ENCODE measurements at regions not wholly inside any gene's neighbourhood (a gene's known extent, or its start where the extent isn't known, plus 50 kb on each side); places are given as distances from the start of the nearest gene placed in this dataset.
"Not testable (repeated sequence)": the region's sequence is repeated elsewhere in the genome, so short reads cannot be mapped to it uniquely, and the experiment has no call there.

DNA sequence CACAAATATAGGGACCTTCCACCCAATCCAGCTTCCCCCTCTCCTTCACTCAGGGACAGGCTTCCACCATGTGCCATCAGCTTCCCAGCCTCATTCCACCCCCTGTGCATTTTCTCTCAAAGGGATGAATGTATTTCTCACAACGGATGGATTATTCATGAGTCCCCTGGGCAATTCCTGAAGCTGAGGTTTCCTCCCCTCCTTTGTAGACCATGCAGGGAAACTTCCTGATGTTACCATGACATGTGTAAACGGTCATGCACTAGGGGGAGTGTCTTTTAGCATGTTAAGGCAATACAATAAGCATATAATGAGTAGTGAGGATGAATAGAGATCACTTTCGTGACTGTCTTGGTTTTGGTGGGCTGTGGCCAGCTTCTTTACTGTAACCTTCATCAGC, 706.8 kb downstream of the TMEM121 start:
- DNase-seq = not testable (repeated sequence)

DNA sequence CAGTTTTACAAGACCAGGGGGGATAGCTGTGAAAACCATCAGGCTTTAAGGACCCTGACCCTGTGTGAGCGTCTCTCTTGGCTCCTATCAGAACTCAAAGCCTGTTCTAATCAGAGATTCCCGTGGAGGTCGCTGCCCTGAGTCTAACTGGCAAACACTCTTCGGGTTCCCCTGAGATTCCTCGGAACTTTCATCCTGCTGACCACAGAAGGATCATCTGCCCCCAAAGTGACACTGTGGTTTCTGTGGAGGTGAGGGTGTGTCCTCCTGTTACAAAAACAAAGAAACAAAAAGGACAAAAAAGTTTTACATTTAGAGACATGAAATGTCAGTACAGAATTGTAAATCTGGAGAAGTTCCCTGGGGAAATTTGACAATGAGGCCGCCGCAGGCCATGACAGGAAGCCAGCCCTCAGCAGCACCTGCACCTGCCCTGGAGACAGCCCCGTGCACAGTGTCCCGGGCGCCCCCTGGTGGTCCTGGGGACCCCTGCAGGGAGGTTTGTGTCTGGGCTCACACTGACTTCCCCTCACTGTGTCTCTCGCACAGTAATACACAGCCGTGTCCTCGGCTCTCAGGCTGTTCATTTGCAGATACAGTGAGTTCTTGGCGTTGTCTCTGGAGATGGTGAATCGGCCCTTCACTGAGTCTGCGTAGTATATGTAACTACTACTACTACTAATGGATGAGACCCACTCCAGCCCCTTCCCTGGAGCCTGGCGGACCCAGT, 708.3 kb downstream of the TMEM121 start:
- DNase-seq = not testable (repeated sequence)

DNA sequence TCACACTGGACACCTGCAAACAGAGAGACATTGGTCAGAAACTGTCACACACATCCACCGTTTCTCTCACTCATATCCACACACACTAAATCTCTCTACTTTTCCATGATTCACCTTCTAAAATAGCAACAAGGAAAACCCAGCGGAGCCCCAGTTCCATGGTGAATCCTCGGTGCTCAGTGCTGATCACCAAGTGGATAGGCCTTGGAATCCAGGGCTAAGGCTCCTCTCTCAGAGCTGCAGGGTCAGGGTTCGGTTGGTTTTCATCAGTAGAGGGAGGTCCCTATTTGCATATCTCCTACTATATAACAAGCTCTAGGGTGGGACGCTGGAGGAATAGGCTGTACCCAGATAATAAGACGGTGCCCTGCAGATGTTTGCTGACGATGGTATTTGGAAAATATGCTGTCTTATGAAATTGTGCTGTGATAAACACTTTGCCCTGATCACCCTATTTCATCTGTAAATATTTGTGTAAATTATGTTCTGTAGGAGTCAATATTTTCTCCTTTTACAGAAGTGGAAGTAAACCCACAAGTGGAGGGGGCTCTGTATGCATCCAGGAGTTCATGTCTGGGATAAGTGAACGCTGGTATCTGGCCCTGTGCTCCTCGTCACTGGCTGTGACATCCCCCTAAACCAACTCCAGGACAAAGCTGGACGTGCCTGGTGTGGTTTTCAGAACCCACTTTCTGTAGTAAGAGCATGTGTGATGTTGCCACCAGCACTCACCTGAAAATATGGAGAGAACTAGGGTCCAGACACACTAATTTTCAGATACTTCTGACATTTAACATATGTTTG, 709.2 kb downstream of the TMEM121 start:
- DNase-seq = no peak

DNA sequence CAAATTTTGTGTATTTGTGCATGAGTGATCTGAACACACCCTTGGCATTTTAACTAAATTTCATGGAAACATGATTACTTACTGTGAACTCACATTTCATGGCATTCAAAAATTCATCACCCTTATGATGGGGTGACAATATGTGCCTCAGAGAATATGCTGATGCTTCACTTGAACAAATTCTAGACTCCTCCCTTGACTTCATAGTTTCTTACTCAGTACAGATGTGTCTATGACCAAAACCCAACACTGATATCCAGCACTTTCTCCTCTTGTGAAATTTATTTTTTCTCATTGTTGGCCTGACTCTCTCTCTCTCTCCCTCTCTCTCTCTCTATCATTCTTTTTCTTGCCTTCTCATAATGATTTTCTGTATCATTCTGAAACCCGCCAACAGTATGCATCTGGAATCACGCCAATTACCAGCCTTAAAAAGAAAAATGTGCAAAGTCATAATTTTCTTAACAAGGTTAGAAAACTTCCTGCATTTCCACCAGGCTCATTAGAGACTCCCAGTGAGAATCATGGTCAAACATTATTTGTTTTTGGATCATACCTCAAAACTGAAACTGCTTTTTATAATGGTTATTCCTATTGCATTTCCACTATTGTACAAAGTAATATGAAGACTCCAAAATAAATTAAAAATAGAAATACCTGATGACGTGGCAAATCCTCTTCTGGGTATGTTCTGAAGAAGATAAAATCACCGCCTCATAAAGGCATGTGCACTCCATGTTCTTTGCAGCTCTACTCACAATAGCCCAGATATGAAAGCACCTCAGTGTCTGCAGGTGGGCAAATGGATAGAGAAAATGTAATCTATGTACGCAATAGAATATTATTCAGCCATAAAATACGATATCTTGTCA, 722.2 kb downstream of the TMEM121 start:
- no peak for DNase-seq

DNA sequence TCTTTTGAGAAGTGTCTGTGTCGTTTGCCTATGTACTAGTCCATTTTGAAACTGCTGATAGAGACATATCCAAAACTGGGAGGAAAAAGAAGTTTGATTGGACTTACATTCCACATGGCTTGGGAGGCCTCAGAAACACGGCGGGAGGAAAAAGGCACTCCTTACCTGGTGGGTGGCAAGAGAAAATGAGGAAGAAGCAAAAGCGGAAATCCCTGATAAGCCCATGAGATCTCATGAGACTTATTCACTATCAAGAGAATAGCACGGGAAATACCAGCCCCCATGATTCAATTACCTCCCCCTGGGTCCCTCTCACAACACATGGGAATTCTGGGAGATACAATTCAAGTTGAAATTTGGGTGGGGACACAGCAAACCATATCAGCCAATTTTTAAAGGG, 727.6 kb downstream of the TMEM121 start:
- not testable (repeated sequence) for DNase-seq

DNA sequence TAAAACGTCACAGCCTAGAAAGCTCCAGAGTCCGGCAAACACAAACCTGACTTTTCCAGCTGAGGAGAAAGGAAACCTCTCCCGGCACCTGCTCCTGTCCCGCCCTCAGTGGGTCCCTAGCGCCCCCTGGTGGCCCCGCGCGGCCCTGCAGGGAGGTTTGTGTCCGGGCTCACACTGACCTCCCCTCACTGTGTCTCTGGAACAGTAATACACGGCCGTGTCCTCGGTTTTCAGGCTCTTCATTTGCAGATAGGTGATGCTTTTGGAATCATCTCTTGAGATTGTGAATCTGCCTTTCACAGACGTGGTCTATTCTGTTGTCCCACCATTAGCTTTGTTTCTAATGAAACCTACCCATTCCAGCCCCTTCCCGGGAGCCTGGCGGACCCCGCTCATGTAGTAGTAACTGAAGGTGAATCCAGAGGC, 731.2 kb downstream of the TMEM121 start:
- peak; percentile 32 to 46 for DNase-seq

DNA sequence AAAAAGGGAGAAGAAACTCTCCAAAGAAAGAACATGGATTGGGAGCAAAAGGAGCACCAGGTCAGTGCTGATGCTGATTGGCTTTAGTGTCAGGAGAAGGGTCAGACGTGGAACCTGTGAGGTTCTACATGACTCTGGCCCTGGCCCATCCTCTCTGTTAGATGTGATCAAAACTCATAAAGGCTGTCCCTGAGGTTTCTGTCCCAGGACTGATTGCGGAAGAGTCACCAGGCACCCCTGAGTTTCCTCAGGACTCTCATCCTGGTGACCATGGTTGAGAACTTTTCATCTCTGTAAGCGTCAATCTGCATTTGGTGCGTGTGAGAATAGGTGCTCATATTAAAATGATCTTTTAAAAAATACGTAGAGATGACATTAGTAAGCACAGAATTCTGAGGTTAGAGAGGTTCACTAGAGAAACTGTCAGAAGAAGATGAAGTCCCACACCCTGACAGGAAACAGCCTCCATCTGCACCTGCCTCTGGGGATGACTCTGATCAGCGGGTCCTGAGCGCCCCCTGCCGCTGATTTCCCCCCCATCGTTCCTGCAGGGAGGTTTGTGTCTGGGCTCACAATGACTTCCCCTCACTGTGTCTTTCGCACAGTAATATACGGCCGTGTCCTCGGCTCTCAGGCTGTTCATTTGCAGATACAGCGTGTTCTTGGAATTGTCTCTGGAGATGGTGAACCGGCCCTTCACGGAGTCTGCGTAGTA, 741.8 kb downstream of the TMEM121 start:
- peak; percentile 43 to 52 for DNase-seq

DNA sequence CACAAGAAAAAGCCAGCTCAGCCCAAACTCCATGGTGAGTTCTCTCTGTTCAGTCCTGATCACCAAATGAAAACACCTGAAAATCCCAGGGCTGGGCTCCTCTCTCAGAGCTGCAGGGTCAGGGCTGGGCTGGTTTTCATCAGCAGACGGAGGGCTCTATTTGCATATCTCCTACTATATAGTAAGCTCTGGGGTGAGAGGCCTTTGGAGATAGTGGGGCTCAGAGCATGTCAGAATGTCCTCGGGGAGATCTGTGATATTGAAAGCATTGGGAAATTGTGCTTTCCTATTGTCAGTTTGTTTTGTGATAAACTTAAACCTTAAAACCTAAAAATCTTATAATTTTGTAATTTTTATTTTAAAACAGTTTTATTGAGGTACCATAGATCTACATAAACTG, 742.6 kb downstream of the TMEM121 start:
- no peak for DNase-seq

DNA sequence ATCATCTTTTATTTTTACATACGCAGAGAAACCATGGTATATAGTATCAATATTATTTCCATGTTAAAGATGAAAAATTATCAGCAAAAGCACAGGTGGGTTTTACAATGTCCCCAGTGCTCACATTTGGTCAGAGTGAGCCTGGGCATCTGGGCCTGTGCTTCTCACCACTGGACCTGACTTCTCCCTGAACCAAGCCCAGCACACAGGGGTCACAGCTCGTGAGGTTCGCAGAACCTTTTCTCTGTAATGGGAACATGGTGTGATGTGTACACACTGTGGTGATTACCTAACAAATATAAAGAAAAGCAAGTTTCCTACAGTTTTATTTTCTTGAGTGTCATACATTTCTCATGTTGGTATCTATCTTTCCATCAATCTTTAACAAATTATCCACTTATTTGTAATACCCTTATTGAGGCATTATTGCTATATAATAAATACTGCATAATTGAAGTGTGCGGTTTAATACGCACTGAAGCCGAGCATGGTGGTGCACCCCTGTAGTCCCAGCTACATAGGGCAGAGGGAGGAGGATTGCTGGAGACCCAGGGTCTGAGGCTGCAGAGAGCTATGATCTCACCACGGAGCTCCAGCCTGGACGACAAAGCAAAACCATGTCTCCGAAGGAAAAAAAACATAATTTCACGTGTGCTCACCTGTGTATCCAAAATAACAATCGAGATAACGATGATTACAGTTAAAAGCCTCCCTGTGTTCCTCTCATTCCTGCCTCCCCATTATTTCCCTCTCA, 743.2 kb downstream of the TMEM121 start:
- DNase-seq = no peak

DNA sequence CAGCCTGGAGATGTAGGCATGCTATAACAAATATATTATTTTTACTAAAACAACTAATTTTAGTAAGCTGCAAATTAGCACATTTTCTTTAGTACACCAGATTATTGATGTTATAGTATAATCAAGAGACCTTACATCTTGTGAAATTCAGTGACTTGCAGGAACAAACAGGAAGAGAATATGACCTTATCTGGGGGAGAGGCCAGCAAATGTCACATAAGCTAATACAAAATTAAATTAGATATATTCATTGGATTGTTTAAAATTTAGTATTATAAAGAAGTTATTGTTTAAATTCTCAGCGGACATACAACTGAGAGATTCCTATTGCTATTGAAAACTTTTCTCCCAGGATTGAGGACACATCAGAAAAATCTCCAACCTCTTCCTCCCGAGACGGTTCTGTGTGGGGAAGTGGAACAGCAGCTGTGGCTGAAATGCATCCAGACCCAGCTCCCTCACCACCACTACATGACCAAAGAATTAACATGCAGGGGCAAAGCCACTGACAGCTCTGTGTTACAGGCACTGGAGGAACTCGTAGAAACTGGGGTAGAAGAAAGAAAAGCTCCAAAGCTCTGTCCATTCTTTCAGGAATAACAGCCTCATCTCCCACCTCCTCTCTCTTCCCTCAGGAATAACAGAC, 744.2 kb downstream of the TMEM121 start:
- DNase-seq = not testable (repeated sequence)

DNA sequence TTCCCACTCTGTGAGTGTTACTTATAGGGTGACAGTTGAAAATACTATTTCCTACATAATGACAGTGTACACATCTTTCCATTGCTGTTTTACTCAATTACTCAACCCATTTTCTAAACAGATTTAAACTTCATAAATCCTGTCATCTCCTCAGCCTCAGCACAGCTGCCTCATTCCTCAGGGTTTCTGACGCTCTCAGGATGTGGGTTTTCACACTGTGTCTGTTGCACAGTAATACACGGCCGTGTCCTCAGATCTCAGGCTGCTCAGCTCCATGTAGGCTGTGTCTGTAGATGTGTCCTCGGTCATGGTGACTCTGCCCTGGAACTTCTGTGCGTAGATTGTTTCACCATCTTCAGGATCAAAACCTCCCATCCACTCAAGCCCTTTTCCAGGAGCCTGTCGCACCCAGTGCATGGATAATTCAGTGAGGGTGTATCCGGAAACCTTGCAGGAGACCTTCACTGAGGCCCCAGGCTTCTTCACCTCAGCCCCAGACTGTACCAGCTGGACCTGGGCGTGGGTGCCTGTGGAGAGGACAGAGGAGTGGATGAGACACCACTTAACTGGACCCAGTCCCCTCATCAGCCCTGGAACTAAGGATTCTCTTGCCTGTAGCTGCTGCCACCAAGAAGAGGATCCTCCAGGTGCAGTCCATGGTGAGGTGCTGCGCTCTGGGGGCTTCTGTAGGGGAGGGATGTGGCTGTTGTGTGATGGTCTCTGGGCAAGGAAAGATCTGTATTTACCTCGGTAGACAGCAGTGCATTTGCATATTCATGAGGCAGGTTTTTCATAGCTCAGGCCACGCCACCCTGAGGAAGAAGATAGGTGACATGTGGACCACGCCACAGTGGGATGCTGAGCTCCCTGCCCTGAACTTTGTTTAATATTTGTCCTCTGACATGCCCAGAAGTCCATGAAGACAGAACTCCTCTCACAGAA, 750.2 kb downstream of the TMEM121 start:
- DNase-seq = no peak

DNA sequence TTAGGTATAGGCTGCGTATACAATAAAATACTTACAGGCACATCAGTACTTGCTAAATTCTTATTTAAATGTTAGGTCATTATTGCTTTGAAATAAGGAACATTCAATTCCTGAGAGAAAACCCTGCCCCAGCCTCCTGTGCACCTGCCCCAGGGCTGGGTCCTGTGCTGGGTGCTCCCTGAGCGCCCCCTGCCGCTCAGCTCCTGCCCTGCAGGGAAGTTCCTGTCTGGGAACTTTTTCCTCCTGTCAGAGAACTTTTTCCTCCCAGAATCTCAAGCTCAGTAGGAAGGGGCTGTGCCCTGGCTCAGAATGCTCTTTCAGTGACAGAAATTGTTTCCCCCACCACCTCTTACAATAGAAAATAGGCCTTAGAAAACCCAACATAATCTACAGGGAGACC, 751.1 kb downstream of the TMEM121 start:
- DNase-seq = no peak

DNA sequence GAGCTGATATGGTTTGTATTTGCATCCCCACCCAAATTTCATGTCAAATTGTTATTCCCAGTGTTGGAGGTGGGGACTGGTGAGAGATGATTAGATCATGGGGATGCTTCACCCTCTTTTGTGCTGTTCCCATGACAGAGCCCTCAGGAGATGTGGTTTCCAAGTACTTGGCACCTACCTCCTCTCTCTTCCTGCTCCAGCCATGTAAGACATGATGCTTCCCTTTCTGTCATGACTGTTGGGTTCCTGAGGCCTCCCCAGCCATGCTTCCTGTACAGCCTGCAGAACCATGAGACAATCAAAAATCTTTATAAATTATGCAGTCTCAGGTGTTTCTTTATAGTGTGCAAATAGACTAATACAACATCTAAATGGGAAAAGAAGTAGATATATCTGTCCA, 754.5 kb downstream of the TMEM121 start:
- no peak for DNase-seq

DNA sequence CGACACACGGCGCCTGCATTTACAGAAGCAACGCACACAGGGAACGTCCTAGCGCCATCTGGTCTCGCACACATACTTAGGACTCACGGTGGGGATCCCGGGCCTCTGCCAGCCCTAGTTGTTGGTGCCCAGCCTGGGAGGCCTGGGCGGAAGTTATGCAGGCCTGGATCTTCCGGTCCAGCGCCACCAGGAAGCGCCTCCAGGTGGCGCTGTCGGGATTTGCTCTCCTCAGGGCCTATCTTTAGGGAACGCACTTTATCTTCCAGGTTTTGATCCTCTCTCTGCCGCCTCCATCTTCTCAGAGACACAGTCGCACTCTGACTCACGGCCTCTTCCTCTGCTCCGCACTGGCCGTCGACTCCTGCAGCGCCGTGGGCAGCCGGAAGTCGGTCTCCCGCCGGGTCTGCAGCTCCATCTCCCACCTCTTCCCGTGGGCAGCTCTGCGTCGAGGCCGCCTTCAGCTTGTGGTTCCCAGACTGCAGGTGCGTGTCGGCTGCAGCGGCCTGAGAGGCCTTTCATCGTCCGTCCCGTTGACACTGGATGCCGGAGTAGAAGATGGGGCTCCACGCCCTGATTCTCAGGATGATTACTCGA, 760.4 kb downstream of the TMEM121 start:
- no peak for DNase-seq

DNA sequence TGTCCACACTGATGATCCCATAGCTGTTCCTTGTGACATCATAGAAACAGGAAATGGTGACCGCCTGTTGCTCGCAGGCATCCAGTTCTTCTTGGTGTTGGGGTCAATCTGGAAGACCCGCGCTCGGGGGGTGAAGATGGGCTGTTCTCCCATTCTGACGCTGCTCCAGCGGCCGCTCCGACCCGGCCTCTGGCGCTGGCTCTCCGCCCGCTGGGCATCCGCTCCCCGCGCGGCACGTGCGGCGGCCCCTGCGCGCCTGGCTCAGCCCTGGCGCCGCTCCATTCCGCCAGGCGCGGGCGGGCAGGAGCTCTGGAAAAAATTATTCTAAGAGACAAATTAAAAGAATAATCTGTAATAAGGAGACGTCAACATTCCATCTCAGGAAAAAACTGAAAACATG, 761.1 kb downstream of the TMEM121 start:
- no peak for DNase-seq

DNA sequence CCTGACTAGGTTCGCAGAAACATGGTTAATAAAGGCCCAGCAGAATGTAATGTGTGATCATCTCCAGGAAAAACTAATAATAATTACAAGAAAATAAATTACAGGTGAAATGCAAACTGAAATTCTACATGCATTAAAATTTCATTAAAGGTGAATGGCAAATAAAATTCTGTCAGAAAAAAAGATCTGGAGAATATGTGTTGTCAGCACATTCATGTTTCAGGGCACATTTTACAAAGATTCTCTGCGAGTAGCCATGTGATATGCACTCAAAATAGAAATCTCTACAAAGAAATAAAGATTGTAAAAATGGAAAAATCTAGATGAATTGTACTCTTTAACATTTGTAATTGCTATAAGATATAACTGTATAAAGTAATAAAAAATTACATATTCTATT, 765.2 kb downstream of the TMEM121 start:
- DNase-seq = no peak

DNA sequence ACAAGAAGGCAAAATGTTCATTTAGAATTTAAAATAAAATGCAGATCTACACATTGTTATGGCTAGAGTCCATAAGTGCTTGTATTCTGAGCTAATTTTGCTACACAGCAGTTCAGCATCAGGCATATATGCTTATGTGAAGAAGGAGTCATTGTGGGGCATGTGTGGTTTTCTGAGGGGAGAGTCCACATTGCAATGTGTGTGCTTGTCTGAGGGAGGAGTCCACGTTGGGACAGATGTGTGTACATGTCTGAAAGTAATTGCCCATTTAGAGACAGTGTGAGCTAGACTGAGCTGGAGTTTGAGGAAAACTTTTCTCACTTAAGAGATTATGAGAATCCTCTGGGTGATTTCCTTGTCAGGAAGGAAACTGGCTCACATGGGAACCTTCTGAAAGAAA, 767.9 kb downstream of the TMEM121 start:
- DNase-seq = no peak

DNA sequence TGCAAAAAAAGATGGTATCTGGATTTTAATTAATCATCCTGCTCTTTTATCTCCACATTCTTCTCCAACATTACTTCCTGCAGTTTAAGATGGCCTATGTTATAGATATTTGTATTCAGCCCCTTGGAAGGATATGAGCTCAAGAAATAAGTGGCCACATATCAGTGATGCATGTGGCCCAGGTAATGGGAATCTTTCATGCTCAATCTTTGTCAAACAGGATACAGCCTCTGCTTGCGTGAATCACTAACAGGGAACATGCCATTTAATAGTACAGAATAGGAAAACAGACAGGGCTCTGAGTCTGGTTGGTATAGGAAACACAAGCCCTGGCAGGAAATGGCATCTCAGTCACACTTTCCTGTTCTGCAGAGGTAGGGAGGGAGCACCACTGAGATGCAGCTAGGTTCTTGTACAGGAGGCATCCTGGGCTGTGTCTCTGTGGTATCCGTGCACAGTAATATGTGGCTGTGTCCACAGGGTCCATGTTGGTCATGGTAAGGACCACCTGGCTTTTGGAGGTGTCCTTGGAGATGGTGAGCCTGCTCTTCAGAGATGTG, 774.6 kb downstream of the TMEM121 start:
- DNase-seq = not testable (repeated sequence)

DNA sequence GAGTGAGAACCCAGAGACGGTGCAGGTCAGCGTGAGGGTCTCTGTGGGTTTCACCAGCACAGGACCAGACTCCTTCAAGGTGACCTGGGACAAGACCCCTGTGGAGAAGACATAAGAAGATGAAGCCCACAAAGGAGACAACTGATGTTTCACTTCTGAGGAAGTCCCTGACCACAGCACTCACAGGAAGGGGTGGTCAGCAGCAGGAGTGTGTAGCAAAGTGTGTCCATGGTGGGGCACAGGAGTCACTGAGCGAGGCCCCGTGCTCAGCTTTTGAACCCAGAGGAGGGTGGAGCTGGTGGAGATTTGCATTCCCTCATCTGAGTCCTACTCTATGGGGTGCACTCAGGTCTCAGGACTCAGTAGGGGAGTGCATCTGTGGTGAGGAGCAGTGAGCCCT, 775.2 kb downstream of the TMEM121 start:
- not testable (repeated sequence) for DNase-seq
